ENCODE measurements at regions not wholly inside any gene's neighbourhood (a gene's known extent, or its start where the extent isn't known, plus 50 kb on each side); places are given as distances from the start of the nearest gene placed in this dataset.

DNA sequence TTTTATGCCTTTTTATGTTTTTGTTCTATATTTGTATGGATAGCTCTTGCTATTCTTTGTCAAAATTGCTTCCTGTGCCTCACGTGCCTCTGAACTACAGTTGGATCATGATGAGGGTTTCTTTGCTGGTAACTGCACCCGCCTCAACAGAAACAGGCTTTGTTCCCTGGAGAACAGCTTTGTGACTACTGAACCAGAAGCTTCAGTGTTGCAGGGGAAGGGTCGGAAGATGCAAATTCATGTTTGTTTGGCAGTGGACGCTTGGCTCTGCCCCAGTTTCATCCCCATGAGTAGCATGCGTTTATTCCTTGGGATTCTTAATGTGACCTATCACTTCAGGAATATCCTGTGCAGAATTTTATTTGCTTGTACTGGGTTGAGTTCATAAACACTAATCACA, 959.1 kb upstream of the WWC1 start:
- TF ChIP-seq, protein P1, sequence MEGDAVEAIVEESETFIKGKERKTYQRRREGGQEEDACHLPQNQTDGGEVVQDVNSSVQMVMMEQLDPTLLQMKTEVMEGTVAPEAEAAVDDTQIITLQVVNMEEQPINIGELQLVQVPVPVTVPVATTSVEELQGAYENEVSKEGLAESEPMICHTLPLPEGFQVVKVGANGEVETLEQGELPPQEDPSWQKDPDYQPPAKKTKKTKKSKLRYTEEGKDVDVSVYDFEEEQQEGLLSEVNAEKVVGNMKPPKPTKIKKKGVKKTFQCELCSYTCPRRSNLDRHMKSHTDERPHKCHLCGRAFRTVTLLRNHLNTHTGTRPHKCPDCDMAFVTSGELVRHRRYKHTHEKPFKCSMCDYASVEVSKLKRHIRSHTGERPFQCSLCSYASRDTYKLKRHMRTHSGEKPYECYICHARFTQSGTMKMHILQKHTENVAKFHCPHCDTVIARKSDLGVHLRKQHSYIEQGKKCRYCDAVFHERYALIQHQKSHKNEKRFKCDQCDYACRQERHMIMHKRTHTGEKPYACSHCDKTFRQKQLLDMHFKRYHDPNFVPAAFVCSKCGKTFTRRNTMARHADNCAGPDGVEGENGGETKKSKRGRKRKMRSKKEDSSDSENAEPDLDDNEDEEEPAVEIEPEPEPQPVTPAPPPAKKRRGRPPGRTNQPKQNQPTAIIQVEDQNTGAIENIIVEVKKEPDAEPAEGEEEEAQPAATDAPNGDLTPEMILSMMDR (IDR thresholded peaks at IDR 0.05; ENCODE audit: low read depth, low read length) = no peak
- no peak for DNase-seq (ENCODE audit: extremely low read depth, low read depth)

DNA sequence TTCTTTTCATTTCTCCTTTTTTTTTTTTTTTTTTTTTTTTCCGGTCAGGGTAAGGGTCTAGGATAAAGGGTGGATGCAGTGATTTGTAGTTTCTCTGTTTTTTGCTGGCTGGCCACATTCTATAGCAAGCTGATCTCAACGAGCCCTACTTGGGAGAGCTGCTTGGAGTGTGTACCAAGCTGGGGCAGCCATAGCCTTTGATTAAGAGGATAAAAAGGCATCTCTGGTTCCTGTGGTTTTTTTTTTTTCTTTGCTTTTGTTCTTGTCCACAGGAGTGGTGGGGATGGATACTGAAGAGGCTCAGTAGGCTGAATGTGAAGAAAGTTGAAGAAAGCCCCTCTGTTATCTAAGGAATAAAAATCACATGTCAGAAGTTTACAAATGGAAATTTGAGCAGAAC, 955.3 kb upstream of the WWC1 start:
- no peak for DNase-seq (ENCODE audit: extremely low read depth, low read depth)
- TF ChIP-seq, protein P1 (IDR thresholded peaks at IDR 0.05; ENCODE audit: low read depth, low read length) = no peak

DNA sequence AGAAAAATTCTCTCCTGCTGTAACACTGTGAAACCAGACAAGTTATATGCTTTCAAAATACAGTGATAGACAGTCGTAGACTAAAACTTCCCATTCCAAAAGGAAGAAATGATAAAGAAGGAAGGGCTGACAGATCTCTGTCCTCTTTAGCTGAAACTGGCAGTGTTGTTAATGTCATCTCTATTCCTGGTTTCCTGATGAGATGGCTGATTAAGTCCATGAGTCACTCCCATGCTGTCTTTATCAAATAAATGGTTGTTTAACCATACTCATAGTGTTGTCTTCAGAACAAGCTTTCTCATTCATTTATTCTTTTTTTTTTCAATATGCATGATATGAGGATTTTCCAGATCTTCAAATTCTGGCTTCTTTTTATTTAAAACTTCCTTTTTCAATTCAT, 952.2 kb upstream of the WWC1 start:
- TF ChIP-seq, protein P1 (IDR thresholded peaks at IDR 0.05; ENCODE audit: low read depth, low read length) = no peak
- DNase-seq (ENCODE audit: extremely low read depth, low read depth) = no peak

DNA sequence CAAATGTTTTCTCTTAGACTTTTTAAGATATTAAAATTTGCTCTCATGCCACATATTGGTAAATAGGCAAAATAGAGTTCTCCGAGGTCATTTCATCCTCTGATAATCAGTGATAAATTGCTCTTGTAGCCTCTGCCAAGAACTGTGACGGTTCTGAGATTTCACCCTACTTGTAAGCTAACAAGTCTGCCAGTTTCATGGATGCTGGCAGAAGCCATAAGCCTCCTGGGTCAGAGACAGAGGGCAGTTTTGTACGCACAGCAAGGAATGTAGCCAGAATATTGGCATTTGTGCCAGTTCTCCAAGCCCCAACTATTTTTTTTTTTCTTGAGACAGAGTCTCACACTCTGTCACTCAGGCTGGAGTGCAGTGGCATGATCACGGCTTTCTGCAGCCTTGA, 945.0 kb upstream of the WWC1 start:
- TF ChIP-seq, protein P1 (IDR thresholded peaks at IDR 0.05; ENCODE audit: low read depth, low read length) = no peak
- no peak for DNase-seq (ENCODE audit: extremely low read depth, low read depth)

DNA sequence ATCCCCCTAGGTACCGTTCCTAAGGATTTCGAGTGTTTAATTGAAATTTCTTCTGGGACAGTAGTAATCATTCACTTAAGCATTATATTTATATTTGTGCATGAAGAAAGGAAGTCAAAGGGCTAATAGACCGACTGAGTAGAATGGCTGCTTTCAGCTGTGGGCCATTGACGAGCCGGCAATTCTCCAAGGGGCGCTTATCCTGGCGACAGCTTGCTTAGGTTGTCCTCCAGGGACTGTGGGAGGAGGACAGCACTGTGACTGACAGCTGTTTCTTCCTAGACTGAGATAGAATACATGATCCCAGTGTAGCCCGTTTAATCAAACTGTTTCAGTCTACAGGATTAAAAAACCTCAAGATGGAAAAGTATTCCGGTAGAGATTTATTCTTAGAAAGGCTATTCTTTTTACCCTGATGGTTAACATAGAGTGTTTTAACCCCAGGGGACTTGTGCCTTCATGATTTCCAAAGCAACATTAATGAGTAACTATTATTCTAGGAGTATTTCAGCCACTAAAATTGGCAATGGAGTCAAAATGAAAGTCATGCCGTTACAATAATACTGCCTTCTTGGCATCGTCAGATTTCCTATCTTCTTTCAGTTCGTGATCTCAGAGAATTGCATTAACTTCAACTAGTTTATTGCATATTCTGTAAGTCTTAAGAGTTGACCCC, 943.1 kb upstream of the WWC1 start:
- TF ChIP-seq, protein P1 (IDR thresholded peaks at IDR 0.05; ENCODE audit: low read depth, low read length) = no peak
- DNase-seq (ENCODE audit: extremely low read depth, low read depth) = no peak

DNA sequence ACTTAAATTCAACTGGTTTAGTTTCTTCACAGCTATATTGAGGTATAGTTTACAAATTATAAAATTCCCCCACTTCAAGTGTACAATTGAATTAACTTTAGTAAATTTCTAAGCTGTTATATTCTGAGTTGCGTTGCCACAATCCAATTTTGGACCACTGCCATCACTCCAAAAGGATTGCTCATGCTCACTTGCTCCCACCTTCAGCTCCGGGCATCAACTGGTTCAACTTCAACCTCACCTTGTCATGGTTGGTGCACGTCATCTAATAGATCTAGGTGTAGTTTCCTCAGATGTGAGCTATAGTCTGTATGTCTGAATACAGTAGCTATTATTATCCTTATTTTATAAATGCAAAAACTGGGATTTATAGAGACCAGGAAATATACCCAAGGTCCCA, 942.5 kb upstream of the WWC1 start:
- DNase-seq (ENCODE audit: extremely low read depth, low read depth) = no peak
- TF ChIP-seq, protein P1 (IDR thresholded peaks at IDR 0.05; ENCODE audit: low read depth, low read length) = no peak

DNA sequence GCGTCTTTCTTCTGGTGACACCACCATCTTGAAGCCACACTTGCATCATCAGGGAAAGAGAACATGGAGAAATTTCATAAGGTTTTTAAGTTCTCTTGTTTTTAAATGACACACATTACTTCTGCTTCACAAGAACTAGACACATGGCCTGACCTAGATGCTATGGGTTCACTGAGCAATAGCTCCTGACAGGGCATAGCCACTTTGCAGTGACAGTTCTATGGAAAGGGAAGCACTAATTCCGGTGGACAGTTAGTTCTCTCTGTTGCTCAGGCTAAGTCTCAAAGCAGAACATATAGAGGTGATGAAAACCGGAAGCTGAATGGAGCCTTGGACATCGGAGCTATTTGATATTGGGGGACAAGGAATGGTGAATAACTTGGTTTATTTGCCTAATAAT, 940.1 kb upstream of the WWC1 start:
- TF ChIP-seq, protein P1 (IDR thresholded peaks at IDR 0.05; ENCODE audit: low read depth, low read length) = no peak

More for the DNA sequence above, 940.1 kb upstream of the WWC1 start:
- no peak for DNase-seq (ENCODE audit: extremely low read depth, low read depth)
